ENCODE measurements at regions not wholly inside any gene's neighbourhood (a gene's known extent, or its start where the extent isn't known, plus 50 kb on each side); places are given as distances from the start of the nearest gene placed in this dataset.

DNA sequence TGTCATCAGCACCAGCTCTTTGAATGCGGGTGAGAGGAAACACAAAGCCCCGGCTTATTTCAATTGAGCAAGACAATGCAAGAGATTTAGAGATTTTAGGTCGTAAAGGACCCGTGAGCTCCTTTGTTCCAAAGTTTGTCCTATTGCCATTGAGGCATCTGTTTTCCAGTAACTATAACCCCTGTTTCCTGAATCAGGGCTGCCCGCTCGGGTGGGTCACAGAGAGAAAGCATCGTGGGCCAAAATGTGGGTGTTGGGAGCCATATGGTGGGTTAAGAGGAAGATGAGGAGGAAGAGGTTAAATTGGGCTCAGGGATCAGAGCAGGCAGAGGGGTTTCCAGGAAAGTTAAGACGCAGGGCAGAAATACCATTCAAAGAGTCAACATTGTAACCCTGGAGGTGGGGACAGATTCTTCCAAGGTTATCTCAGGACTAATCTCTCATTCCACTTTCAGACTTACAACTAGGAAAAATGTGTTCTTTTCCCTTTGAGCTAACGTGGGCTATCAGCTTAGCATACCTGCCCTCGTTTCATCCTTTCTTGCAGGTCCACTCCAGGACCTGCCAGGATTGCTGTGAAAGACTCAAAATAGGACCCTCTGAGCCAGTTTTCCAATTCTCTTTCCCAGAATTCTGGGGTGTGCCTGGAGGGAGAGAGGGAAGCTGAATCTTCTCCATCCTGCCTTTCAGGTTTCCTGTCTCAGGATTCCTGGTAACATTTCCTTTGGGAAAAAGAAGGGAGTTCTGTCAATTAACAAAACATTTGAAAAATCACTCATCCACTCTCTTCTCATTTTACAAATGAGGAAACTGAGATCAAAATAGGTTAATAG lies 95.5 kb upstream of the TAF11L2 start:
- no peak overlapping the region for H3K27ac Mint-ChIP-seq
- CTCF ChIA-PET, result no interaction called here
- TF ChIP-seq, protein P1, sequence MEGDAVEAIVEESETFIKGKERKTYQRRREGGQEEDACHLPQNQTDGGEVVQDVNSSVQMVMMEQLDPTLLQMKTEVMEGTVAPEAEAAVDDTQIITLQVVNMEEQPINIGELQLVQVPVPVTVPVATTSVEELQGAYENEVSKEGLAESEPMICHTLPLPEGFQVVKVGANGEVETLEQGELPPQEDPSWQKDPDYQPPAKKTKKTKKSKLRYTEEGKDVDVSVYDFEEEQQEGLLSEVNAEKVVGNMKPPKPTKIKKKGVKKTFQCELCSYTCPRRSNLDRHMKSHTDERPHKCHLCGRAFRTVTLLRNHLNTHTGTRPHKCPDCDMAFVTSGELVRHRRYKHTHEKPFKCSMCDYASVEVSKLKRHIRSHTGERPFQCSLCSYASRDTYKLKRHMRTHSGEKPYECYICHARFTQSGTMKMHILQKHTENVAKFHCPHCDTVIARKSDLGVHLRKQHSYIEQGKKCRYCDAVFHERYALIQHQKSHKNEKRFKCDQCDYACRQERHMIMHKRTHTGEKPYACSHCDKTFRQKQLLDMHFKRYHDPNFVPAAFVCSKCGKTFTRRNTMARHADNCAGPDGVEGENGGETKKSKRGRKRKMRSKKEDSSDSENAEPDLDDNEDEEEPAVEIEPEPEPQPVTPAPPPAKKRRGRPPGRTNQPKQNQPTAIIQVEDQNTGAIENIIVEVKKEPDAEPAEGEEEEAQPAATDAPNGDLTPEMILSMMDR (IDR thresholded peaks at IDR 0.05), result no peak

DNA sequence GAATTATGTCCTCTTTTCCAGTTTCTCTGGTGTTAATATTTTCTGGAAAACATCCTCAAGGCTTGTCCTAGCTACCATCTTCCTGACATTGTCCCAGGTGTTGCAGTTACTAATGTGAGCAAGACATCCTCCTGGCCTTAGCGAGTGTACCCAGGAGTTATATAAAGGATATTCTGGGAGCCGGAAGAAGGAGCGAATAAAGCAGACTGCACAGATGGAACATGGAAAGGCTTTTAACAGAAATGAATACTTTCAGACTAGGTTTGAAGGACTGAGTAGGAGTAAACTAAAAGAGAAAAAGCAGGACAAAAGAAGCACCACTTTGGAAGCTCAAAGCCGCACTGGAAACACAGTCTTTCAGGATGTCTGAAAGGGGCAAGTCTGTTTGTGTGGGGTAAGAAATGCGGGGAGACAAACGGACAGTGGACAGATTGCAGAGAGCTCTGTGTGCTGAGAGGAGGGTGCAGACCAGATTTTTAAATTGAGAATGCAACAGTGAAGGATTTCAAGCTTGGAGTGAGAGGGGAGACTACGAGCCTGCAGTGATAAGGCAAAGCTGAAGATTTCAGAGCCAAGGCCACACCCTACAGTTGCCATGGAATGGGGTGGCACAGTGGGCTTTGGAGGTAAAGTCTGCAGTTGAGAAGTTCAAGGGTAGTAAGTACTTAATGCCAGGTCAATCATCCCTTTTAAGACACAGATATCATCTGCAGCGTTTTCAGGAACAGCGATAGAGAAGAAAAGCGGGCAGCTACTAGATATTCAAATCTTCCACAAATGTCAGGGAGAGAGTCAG lies 94.1 kb upstream of the TAF11L2 start:
- Mint-ChIP-seq H3K27me3 (no peaks in the 10 kb centered on the region), H3K4me3 (no peak overlapping the region), H3K9me3 (no peaks in the 10 kb centered on the region), H3K4me1 (peaks cover 23% of the 10 kb centered on the region), H3K27ac (no peak overlapping the region), H3K36me3 (ENCODE audit: low read depth) (no peaks in the 10 kb centered on the region)
- intact Hi-C loops (cut with micrococcal nuclease), result no loop called here
- ATAC-seq (ENCODE audit: low read depth) (no peak), DNase-seq (no peak)
- TF ChIP-seq, protein P1 (IDR thresholded peaks at IDR 0.05), result no peak
- ChIA-PET POLR2A (no interaction called here), CTCF (no interaction called here)

More for the DNA sequence above, 95.5 kb upstream of the TAF11L2 start:
- no peaks in the 10 kb centered on the region for H3K9me3 Mint-ChIP-seq
- POLR2A ChIA-PET, result no interaction called here
- H3K4me3 Mint-ChIP-seq, result no peak overlapping the region
- intact Hi-C loops (cut with micrococcal nuclease), result no loop called here
- H3K36me3 Mint-ChIP-seq (ENCODE audit: low read depth), result no peaks in the 10 kb centered on the region
- H3K27me3 Mint-ChIP-seq, result no peaks in the 10 kb centered on the region
- ATAC-seq (ENCODE audit: low read depth) (no peak), DNase-seq (no peak)
- peaks cover 36% of the 10 kb centered on the region for H3K4me1 Mint-ChIP-seq

DNA sequence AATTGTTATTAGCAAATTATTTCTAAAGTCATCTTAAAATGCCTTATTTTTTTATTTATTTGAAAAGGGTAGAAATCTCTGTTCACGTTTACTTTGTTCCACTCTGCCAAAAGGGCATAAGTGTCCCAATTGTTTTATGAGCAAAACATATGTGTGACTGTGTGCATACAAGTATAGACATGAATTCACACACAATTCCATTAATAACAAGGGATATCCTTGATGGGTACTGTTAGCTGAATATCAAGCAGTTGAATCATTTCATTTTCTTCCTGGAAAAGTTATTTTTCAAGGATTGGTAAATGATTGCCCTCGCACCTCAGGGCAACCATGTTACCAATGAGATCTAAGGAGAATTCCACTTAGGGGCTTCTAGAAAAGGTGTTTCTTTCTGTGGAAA lies 92.1 kb upstream of the TAF11L2 start:
- Mint-ChIP-seq H3K4me3 (no peak overlapping the region), H3K27ac (no peak overlapping the region), H3K27me3 (no peaks in the 10 kb centered on the region), H3K36me3 (ENCODE audit: low read depth) (no peaks in the 10 kb centered on the region), H3K4me1 (peaks cover 4% of the 10 kb centered on the region), H3K9me3 (no peaks in the 10 kb centered on the region)
- TF ChIP-seq, protein P1 (IDR thresholded peaks at IDR 0.05), result no peak
- DNase-seq, result no peak
- no peak for ATAC-seq (ENCODE audit: low read depth)
- intact Hi-C loops (cut with micrococcal nuclease), result no loop called here
- CTCF ChIA-PET, result no interaction called here
- POLR2A ChIA-PET, result interaction anchor here (0.7 kb wide), 1 partner anchor 155 kb away, joined by 3 read pairs; no protein-coding TSS in a partner anchor

DNA sequence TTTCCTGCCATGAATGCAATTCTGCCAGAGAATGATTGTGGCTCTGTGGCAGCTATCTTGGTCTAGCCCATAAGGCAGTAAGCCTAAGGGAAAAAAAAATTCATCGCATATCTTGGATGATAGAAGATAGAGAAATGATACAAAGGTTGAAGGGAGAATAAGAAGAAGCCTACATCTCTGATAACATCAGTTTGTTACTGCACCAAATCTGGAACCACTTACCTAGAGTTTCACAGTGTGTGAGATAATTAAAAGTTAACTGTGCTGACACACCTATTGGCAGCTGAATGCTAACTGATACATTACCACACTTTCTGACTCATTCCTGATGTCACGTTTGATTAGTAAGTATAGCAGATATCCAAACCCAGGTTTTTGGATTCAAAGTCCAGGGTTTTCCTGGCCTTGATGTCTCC lies 91.6 kb upstream of the TAF11L2 start:
- CTCF ChIA-PET, result no interaction called here
- intact Hi-C loops (cut with micrococcal nuclease), result no loop called here
- H3K4me1 Mint-ChIP-seq, result no peaks in the 10 kb centered on the region
- TF ChIP-seq, protein P1 (IDR thresholded peaks at IDR 0.05), result no peak
- H3K9me3 Mint-ChIP-seq, result no peaks in the 10 kb centered on the region
- POLR2A ChIA-PET, result interaction anchor here (0.7 kb wide), 1 partner anchor 156 kb away, joined by 3 read pairs; no protein-coding TSS in a partner anchor
- ATAC-seq (ENCODE audit: low read depth) (no peak), DNase-seq (no peak)
- H3K27ac Mint-ChIP-seq, result no peak overlapping the region
- no peak overlapping the region for H3K4me3 Mint-ChIP-seq
- no peaks in the 10 kb centered on the region for H3K27me3 Mint-ChIP-seq
- no peaks in the 10 kb centered on the region for H3K36me3 Mint-ChIP-seq (ENCODE audit: low read depth)

All from activated B cell treated with CpG ODN at 0.5 μM for 24 hours (primary cell).